H9 (cell line): ENCODE measurements at regions not wholly inside any gene's neighbourhood (a gene's known extent, or its start where the extent isn't known, plus 50 kb on each side); places are given as distances from the start of the nearest gene placed in this dataset.

Experiments
- DNase-seq: peaks from one replicate; pipeline ENCODE4 v3.0.0-alpha.2; 2017
- H2AFZ ChIP-seq: one replicate; pipeline ENCODE4 v1.6.1; 2013; ENCODE audit warnings: mild to moderate bottlenecking, low read length, control low read depth, moderate library complexity
- H2AK5ac ChIP-seq: 2 replicates; pipeline ENCODE4 v1.6.1; 2013; ENCODE audit warnings: low read length, control low read depth, mixed read lengths; ENCODE audit not compliant: insufficient read length
- H2BK120ac ChIP-seq: one replicate; pipeline ENCODE4 v1.6.1; 2013; ENCODE audit warnings: low read depth, mild to moderate bottlenecking, low read length, control low read depth, inconsistent platforms; ENCODE audit not compliant: poor library complexity, severe bottlenecking
- H2BK12ac ChIP-seq: 2 replicates; pipeline ENCODE4 v1.6.1; 2013; ENCODE audit warnings: low read length, control low read depth, mixed read lengths, low read depth; ENCODE audit not compliant: insufficient read length
- H2BK15ac ChIP-seq: 2 replicates; pipeline ENCODE4 v1.6.1; 2013; ENCODE audit warnings: low read depth, low read length, control low read depth
- H2BK20ac ChIP-seq: one replicate; pipeline ENCODE4 v1.6.1; 2013; ENCODE audit warnings: low read depth, mild to moderate bottlenecking, low read length, control low read depth, inconsistent platforms; ENCODE audit not compliant: poor library complexity, severe bottlenecking
- H2BK5ac ChIP-seq: 2 replicates; pipeline ENCODE4 v1.6.1; 2013; ENCODE audit warnings: low read length, control low read depth, mixed read lengths; ENCODE audit not compliant: insufficient read length
- H3K14ac ChIP-seq: 2 replicates; pipeline ENCODE4 v1.6.1; 2013; ENCODE audit warnings: low read length, control low read depth; ENCODE audit not compliant: insufficient read depth
- H3K18ac ChIP-seq: 2 replicates; pipeline ENCODE4 v1.6.1; 2013; ENCODE audit warnings: low read depth, mild to moderate bottlenecking, mixed read lengths, low read length, control low read depth; ENCODE audit not compliant: insufficient read length
- H3K23ac ChIP-seq: 2 replicates; pipeline ENCODE4 v1.6.1; 2013; ENCODE audit warnings: low read length, control low read depth, mixed read lengths, low read depth; ENCODE audit not compliant: insufficient read length
- H3K23me2 ChIP-seq: 2 replicates; pipeline ENCODE4 v1.6.1; 2013; ENCODE audit warnings: low read depth, mild to moderate bottlenecking, mixed read lengths, low read length, control low read depth; ENCODE audit not compliant: insufficient read length, poor library complexity, severe bottlenecking
- H3K27ac ChIP-seq: 2 replicates; pipeline ENCODE4 v1.5.1; 2013; ENCODE audit warnings: low read length, control low read depth, mixed read lengths, low read depth; ENCODE audit not compliant: insufficient read length
- H3K27me3 ChIP-seq: 2 replicates; pipeline ENCODE4 v1.6.1; 2013; ENCODE audit warnings: low read length, control low read depth, inconsistent platforms; ENCODE audit not compliant: insufficient read depth
- H3K4ac ChIP-seq: 2 replicates; pipeline ENCODE4 v1.6.1; 2013; ENCODE audit warnings: low read depth, mild to moderate bottlenecking, control low read depth, inconsistent platforms, low read length, moderate library complexity
- H3K4me1 ChIP-seq: 2 replicates; pipeline ENCODE4 v1.6.1; 2013; ENCODE audit warnings: low read length, control low read depth, inconsistent platforms; ENCODE audit not compliant: insufficient read depth
- H3K4me2 ChIP-seq: 2 replicates; pipeline ENCODE4 v1.6.1; 2013; ENCODE audit warnings: low read length, control low read depth, mixed read lengths; ENCODE audit not compliant: insufficient read length, insufficient read depth
- H3K56ac ChIP-seq: 2 replicates; pipeline ENCODE4 v1.6.1; 2013; ENCODE audit warnings: low read depth, mild to moderate bottlenecking, mixed read lengths, low read length, control low read depth; ENCODE audit not compliant: insufficient read length
- H3K79me1 ChIP-seq: 2 replicates; pipeline ENCODE4 v1.6.1; 2013; ENCODE audit warnings: low read depth, mild to moderate bottlenecking, moderate library complexity, low read length, control low read depth, inconsistent platforms; ENCODE audit not compliant: insufficient read depth, poor library complexity, severe bottlenecking
- H3K79me2 ChIP-seq: 2 replicates; pipeline ENCODE4 v1.6.1; 2013; ENCODE audit warnings: low read length, control low read depth, inconsistent platforms; ENCODE audit not compliant: insufficient read depth
- H3K9ac ChIP-seq: 2 replicates; pipeline ENCODE4 v1.6.1; 2013; ENCODE audit warnings: low read length, control low read depth, mixed read lengths; ENCODE audit not compliant: insufficient read length; ENCODE audit errors: extremely low read depth
- H3K9me3 ChIP-seq: one replicate; pipeline ENCODE4 v1.6.1; 2013; ENCODE audit warnings: low read depth, low read length, inconsistent platforms; ENCODE audit not compliant: control insufficient read depth
- H3T11ph ChIP-seq: one replicate; pipeline ENCODE4 v1.6.1; 2013; ENCODE audit warnings: mild to moderate bottlenecking, low read length, control low read depth, inconsistent platforms
- H4K20me1 ChIP-seq: one replicate; pipeline ENCODE4 v1.6.1; 2013; ENCODE audit not compliant: control insufficient read depth, insufficient read length, insufficient read depth
- H4K5ac ChIP-seq: 2 replicates; pipeline ENCODE4 v1.6.1; 2013; ENCODE audit warnings: low read depth, mild to moderate bottlenecking, mixed read lengths, low read length, control low read depth; ENCODE audit not compliant: insufficient read length
- H4K8ac ChIP-seq: replicated peaks from 2 replicates; pipeline ENCODE4 v1.6.1; 2013; ENCODE audit warnings: low read length, control low read depth, mixed read lengths, low read depth; ENCODE audit not compliant: insufficient read length
- H4K91ac ChIP-seq: 2 replicates; pipeline ENCODE4 v1.6.1; 2013; ENCODE audit warnings: low read depth, mild to moderate bottlenecking, moderate library complexity, mixed read lengths, low read length, control low read depth; ENCODE audit not compliant: insufficient read length
- H3K27ac Mint-ChIP-seq, 3 experiments: 2 replicates in 2 of 3; 3 replicates in 1 of 3; pipeline ENCODE4 v1.8.0; 2020 to 2021; ENCODE audit warnings: mixed read lengths in 3 of 3, mild to moderate bottlenecking in 1 of 3, moderate library complexity in 1 of 3
- H3K27me3 Mint-ChIP-seq: 2 replicates; pipeline ENCODE4 v1.8.0; 2021; ENCODE audit warnings: low read depth, mild to moderate bottlenecking, moderate library complexity, mixed read lengths
- H3K36me3 Mint-ChIP-seq, 3 experiments: 2 replicates in 2 of 3; 3 replicates in 1 of 3; pipeline ENCODE4 v1.8.0; 2020 to 2021; ENCODE audit warnings: low read depth in 3 of 3, mixed read lengths in 3 of 3; ENCODE audit not compliant: insufficient read depth in 1 of 3
- H3K4me1 Mint-ChIP-seq, 2 experiments: 2 replicates each; pipeline ENCODE4 v1.8.0; 2020; ENCODE audit warnings: mixed read lengths in 2 of 2
- H3K4me3 Mint-ChIP-seq, 2 experiments: 2 replicates in 1 of 2; 3 replicates in 1 of 2; pipeline ENCODE4 v1.8.0; 2020 to 2021; ENCODE audit warnings: mild to moderate bottlenecking in 2 of 2, mixed read lengths in 2 of 2, moderate library complexity in 1 of 2
- H3K9me3 Mint-ChIP-seq, 2 experiments: 2 replicates in 1 of 2; 3 replicates in 1 of 2; pipeline ENCODE4 v1.8.0; 2020; ENCODE audit warnings: mild to moderate bottlenecking in 2 of 2, mixed read lengths in 2 of 2, moderate library complexity in 1 of 2
- CTCF ChIP-seq: fragments of 200-600 bp; sonication (generic); conservative IDR thresholded peaks from 3 replicates; pipeline ENCODE4 v1.8.0; 2021; ENCODE audit warnings: antibody characterized with exemption, mild to moderate bottlenecking
- WGBS: extraction: QIAGEN DNeasy Blood & Tissue Kit; methylation state at CpG from one replicate; pipeline ENCODE4 v1.1.7; 2013; ENCODE audit warnings: missing lambda C conversion rate, low lambda C conversion rate, mixed read lengths; ENCODE audit not compliant: insufficient read length; ENCODE audit errors: extremely low coverage; 5-methylcytosine and 5-hydroxymethylcytosine counted together

- DNase-seq: no peak
These were observed 217.5 kb upstream of the SOX11 start for GRCh38 chr2:5474716-5475115.

More at GRCh38 chr2:5474716-5475115, 217.5 kb upstream of the SOX11 start:
- Histone ChIP-seq H3T11ph (no peak overlapping the region), H2BK12ac (no peak overlapping the region), H3K27me3 (no peaks in the 10 kb centered on the region), H3K9ac (no peak overlapping the region), H3K23ac (no peak overlapping the region), H3K27ac (no peak overlapping the region), H3K79me2 (no peaks in the 10 kb centered on the region), H2BK5ac (no peak overlapping the region), H3K18ac (no peak overlapping the region), H2BK20ac (no peak overlapping the region), H2BK15ac (no peak overlapping the region), H4K91ac (no peak overlapping the region), H3K79me1 (no peaks in the 10 kb centered on the region), H4K5ac (no peak overlapping the region), H3K56ac (no peak overlapping the region), H4K20me1 (no peaks in the 10 kb centered on the region), H2BK120ac (no peak overlapping the region), H3K23me2 (no peaks in the 10 kb centered on the region), H2AFZ (no peak overlapping the region), H2AK5ac (no peak overlapping the region), H3K4me1 (peaks cover 2% of the 10 kb centered on the region; the same call in 1 of the 2 replicates), H3K4me2 (no peak overlapping the region), H3K9me3 (no peaks in the 10 kb centered on the region), H3K14ac (no peak overlapping the region), H3K4ac (no peak overlapping the region), H4K8ac (no peak overlapping the region)
- H3K9me3 Mint-ChIP-seq: no peaks in the 10 kb centered on the region
- H3K27me3 Mint-ChIP-seq: no peaks in the 10 kb centered on the region; the same call in 1 of the 2 replicates
- peak overlapping the region in 1 of 3 experiments; percentile 7; a peak in 1 of 7 replicates for H3K27ac Mint-ChIP-seq
- no CpG with 5 or more reads among the region's 14 CpGs for WGBS
- peaks cover 11 to 15% of the 10 kb centered on the region in 2 experiments for H3K4me1 Mint-ChIP-seq
- H3K4me3 Mint-ChIP-seq: no peak overlapping the region
- H3K36me3 Mint-ChIP-seq: no peaks in the 10 kb centered on the region; a peak in 1 of 7 replicates
- no peak for TF ChIP-seq CTCF
